ENCODE measurements at regions not wholly inside any gene's neighbourhood (a gene's known extent, or its start where the extent isn't known, plus 50 kb on each side); places are given as distances from the start of the nearest gene placed in this dataset.
"Not testable (repeated sequence)": the region's sequence is repeated elsewhere in the genome, so short reads cannot be mapped to it uniquely, and the experiment has no call there.

- DNase-seq: not testable (repeated sequence)
These were observed 67.4 kb upstream of the ZNF169 start for GRCh38 chr9:94191706-94192105.

DNA sequence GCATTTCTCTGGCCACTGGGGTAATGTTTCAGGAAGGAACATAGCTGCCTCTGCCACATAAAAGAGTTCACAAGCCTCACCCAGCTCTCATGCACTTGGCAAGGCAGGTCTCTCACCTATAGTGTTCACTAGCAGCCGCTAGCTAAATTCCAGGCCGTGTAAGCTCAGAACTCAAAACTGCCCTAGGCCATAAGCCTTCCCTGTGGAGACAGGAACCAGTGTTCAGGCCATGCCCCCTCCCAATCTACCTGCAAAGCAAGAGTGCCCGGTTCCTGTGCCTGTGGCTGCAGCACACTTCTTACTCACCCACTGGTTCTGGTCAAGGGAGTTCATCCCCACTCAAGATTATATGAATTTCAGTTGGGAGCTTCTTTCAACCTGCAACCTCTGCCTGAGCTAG is 60.7 kb upstream of the ZNF169 start:
- DNase-seq: no peak

DNA sequence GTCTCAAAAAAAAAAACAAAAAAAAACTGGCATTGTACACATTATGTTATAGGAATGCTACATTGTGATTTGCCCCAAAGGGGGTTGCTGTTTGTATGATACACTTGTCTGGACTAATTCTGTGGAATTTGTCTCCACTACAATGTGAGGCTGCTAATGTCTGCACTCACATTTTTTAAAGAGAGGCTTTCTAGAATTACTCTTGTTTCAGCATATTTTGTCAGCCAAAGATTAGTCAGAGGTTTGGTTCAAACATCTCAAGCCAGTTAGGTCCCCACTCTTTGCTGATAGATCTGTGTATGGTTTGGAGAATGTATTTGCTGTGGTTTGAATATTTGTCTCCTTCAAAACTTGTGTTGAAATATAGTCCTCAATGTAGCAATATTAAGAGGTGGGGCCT is 59.3 kb upstream of the ZNF169 start:
- no peak for DNase-seq

DNA sequence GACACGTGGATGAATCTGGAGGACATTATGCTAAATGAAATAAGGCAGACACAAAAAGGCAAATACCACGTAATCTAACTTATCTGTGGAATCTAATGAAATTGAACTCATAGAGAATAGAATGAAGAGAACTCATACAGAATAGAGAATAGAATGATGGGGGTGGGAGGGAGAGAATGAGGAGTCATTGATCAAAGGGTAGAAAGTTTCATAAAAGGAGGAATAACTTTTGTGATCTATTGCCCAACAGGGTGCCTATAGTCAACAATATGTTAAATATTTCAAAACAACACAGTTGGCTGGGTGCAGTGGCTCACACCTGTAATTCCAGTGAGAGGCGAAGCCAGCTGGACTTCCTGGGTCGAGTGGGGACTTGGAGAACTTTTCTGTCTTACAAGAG is 54.9 kb upstream of the ZNF169 start:
- no peak for DNase-seq

DNA sequence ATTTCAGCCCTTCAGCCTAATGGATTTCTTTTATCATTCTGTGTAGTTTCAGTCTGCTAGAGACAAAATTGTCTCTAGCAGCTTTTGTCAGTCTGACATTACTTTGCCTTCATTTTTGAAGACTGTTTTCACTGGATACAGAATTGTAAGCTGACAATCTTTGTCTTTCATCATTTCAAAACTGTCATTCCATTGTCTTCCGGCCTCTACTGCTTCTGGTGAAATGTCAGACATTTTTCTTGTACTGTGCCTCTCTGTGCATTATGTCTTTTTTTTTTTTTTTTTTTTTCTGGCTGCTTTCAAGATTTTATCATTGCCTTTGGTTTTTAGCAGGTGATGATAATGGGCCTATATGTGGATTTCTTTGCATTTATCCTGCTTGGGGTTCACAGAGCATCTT is 51.3 kb upstream of the ZNF169 start:
- no peak for DNase-seq

Data from DMS 273 treated with DMSO at 0.1 percent for 48 hours (cell line).